GM19463 (cell line): ENCODE measurements at regions not wholly inside any gene's neighbourhood (a gene's known extent, or its start where the extent isn't known, plus 50 kb on each side); places are given as distances from the start of the nearest gene placed in this dataset.

Experiments used
- ATAC-seq: cut with Tn5 transposase; IDR thresholded peaks from one replicate; pipeline ENCODE4 v1.9.1; 2021; ENCODE audit warnings: mild to moderate bottlenecking, moderate library complexity; ENCODE audit not compliant: unreplicated experiment

GRCh38 chr10:94183666-94184264, 179.0 kb downstream of the NOC3L start:
- no peak for ATAC-seq

DNA sequence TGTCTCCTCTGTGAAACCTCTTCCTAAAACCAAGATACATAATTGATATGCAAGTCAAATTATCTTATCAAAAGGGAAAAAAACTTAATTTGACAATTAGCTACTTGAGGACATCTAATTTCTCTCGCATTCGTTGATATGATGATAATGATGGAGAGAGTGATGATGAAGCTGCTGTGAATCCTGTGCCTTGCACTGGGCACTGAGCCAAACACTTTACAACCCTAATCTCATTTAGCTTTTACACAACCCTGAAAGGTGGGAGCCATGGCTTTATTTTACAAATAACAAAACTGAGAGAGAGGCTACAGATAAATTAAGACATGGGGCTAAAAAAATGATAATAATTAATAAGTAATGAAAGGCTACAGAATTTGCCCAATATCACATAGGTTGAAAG, 176.0 kb downstream of the NOC3L start:
- ATAC-seq = no peak

GRCh38 chr10:94192333-94192732, 170.4 kb downstream of the NOC3L start:
- no peak for ATAC-seq

DNA sequence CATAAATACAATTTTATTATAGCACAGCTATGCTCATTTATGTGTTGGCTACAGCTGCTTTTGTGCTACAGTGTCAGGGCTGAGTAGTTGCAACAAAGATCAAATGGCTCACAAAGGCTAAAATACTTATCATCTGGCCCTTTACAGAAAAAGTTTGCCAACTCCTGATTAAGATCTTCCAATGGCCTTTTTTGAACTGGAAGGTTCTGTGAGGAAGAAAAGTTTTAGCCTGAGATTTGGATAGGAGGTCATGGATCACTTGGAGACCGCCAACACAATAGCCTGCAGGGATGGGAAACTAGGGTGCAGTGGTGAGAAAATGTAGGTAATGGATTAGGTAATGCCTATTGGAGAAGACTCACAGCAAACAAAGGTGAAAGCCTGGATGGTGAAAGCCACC, 169.8 kb downstream of the NOC3L start:
- no peak for ATAC-seq

DNA sequence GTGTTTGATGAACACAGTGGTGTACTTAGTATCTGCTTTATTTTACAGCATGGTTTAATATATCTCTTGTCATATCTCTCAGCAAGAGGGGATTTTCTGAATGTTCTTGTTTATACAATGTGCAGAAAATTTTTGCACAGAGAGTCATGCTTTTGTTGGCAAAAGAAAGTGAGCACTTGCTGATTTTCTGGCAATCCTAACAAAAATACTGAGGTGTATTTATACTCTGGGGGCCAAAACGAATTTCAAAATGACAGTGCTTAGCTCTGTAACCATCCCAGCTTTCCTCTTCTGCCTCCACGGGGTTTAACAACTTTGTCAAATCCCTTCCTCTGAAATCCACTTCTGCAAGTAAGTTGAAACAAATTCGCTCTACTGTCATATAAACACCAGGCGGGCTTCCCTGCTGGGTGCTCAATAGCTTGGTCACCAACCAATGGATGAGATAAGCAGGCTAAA, 169.2 kb downstream of the NOC3L start:
- ATAC-seq = no peak

- ATAC-seq = no peak
Measured at GRCh38 chr10:94194256-94194655, 168.5 kb downstream of the NOC3L start.

GRCh38 chr10:94197241-94197640, 165.5 kb downstream of the NOC3L start:
- no peak for ATAC-seq

DNA sequence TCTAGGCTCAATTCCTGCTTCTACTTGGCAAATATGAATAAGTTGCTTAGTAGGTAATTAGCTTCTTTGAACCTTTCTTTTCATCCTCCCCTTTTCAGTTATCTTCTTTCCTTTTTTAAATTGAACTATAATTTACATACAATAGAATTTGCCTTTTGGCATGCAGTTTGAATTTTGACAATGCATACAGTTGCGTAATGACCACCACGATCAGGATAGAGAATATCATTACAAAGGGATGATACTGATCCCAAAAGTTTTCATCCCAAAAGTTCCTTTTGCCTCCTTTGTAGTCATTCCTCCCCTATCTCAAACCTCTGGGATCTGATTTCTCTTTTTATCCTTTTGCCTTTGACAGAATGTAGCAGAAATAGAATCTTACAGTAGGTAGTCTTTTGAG, 164.4 kb downstream of the NOC3L start:
- ATAC-seq = no peak

GRCh38 chr10:94199565-94199964, 163.2 kb downstream of the NOC3L start:
- ATAC-seq = no peak

DNA sequence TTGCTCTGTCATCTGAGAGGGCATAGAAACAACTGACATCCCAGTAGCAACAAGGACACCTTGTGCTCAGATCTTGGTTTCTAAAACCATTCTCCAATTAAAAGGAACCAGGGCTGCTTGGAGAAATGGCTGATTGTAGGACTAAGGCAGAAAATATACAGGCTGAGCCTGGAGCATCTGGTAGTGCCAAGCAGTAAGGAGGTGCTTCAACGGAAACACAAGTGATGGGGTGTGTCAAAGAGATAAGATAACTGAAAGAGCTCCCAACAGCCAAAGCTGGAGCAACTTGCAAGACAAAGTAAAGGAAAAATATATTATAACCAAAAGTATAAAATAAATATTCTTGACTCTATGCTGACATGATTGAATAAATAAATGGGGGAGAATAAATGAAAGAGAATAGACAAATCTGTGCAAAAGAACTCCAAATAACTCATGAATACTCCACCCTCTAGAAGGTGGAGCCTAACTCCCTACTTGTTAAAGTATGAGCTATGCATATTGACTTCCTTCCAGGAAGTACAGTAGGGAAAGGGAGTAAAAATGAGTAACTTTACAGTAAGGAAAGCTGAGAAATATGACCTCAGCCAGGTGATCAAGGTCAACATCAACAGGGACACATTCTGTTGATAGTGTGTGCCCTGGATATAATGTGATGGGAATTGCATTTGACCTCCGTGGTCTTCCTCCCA, 162.4 kb downstream of the NOC3L start:
- ATAC-seq = no peak

- no peak for ATAC-seq
Measured at GRCh38 chr10:94205396-94205831, 157.3 kb downstream of the NOC3L start.

- ATAC-seq = no peak
Measured at GRCh38 chr10:94206176-94206575, 156.6 kb downstream of the NOC3L start.

DNA sequence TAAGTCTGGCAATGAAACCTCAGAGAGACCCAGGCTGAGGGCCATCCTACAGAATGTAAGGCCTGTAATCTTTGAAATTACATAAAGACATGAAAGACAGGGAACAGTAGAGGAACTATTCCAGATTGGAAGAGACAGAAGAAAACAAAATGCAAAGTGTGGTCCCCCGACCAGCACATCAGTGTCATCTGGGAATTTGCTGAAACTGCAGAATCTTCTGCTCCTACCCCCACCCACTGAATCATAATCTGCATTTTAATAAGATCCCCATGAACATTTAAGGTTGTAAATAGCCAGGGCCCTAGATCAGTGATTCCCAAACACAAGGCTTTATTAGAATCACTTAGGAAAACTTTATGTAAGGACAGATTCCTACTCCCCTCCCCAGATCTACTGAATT, 154.4 kb downstream of the NOC3L start:
- ATAC-seq = no peak

DNA sequence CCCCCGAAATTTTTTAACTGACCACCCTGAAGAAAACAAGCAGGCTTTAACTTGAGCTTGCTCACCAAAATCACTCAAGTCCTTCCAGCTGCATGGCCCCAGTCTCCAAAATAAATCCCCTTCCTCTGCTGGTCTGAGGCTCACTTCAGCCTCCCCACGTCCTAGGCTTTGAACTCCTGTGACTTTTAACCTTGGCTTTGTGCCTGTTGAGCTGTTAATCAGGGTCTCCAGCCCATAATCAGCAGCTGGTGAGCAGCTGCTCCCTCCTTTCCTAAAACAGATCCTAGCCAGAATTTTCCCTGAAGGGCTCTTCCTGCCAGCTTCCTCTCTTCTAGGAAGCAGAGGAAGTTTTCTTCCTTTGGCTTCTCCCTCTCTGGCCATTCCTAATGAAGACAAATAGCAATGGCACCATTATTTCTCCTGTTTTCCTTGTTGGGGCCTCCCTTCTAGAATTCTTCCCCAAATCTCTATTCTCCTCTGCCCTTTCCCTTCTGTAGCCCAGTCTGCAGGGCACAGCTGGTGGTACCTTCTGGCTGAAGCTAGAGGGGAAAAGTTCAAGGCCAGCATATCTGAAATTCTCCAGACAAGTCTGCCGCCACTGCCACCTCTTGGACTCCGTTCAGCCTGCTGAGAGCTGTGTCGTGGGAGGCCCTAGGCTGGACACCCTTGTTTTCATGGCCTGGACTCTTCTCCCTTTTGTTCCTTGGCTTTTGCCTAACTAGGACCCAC, 152.1 kb downstream of the NOC3L start:
- ATAC-seq = no peak

GRCh38 chr10:94211169-94211510, 151.6 kb downstream of the NOC3L start:
- no peak for ATAC-seq

DNA sequence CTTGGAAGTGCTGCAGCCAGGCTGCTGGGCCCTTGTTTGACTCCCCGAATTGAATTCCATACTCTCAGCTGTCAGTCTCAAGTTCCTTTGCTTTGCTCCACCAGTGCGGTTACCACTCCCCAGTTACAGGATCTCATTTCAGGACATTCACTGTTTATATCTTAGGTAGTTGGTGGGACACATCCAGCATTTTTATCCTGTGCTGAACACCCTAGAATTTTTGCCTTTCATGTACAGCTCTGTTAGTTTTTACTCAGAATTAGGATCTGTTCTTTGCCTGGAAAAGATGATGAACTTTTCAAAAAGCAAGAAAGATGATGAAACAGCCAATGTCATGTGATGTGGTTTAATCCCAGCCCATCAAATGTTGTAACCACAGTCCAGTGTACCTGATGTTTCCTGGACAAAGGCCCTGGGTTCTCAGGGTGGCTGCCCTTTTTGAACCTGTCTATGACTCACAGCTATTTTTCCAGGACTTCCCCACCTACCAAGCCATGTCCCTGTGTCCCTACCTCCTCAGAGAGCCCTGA, 149.7 kb downstream of the NOC3L start:
- ATAC-seq = no peak

- ATAC-seq = no peak
Measured at GRCh38 chr10:94213980-94214379, 148.8 kb downstream of the NOC3L start.

- ATAC-seq = no peak
Measured at GRCh38 chr10:94214481-94214893, 148.3 kb downstream of the NOC3L start.

GRCh38 chr10:94216201-94216600, 146.5 kb downstream of the NOC3L start:
- ATAC-seq = no peak

- ATAC-seq = no peak
Measured at GRCh38 chr10:94217411-94217810, 145.3 kb downstream of the NOC3L start.

GRCh38 chr10:94218493-94219183, 144.1 kb downstream of the NOC3L start:
- ATAC-seq = no peak
